Putamen (tissue), 1 donor: ENCODE measurements at regions not wholly inside any gene's neighbourhood (a gene's known extent, or its start where the extent isn't known, plus 50 kb on each side); places are given as distances from the start of the nearest gene placed in this dataset.

ENCODE experiments used
- DNase-seq: peaks from one replicate; pipeline ENCODE4 v3.0.0-alpha.2; 2016; ENCODE audit warnings: low spot score

- peak; percentile 39 for DNase-seq
Measured at GRCh38 chr1:58430421-58431275, 115.9 kb downstream of the OMA1 start.

DNA sequence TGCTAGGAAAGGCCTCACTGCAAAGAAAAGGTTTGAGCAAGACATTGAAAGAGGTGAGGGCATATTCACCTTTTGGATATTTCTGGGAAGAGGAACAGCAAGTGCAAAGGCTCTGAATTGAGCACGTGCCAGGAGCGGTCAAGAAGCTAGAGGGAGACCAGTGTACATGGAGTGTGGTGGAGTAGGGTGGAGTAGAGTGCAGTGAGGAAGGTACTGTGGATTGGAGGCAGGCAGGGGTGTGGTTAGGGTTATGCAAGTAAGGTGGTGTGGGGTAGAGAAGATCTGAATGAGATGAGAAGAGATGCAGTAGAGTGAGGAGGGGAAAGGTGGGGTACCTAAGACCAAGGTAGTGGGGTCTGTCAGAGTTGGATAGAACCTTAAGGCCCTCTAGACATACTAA is 119.6 kb downstream of the OMA1 start:
- no peak for DNase-seq

GRCh38 chr1:58422436-58422835 is 124.1 kb downstream of the OMA1 start:
- no peak for DNase-seq

GRCh38 chr1:58418283-58419228 is 128.0 kb downstream of the OMA1 start:
- no peak for DNase-seq

DNA sequence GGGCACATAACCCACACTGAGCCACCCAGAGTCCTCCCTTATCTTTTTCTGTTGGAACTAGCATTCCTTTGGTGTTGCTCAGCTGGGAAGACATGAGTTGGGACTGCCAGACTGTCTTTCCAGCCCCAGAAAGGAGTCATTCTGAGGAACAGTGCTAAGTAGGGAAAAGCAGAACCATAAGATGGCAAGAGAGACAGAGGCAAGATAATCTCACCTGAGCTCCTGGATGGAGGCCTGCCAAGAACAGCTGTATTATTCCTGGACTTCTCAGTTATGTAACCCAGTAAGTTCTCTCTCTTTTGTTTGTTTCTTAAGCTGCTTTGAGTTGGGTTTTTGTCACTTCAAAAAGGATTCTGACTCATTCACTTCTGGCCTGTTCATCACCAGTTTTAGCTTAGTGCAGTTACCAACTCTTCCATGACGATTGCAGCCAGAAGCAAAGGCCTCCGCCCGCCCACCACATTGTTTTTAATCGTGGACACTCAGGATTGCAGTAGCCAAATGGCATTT is 134.4 kb downstream of the OMA1 start:
- DNase-seq = no peak

DNA sequence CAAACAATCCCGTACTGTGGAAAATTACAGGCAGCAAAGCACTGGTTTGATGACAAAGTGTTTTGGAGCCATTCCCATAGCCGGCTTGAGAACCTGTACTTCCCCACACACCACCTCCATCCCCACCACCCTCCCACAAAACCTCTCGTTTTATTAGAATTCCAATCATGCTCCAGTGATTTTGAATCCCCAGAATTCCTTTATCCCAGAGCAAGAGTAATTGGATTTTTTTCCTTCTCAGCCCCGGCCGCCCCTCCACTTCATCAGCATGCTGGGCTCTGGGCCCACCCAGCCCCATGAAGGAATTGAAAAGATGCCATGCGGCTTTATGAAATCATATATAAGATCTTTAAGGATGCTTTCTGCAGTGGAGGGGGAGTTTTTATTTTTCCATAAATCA is 136.6 kb downstream of the OMA1 start:
- DNase-seq = no peak

- DNase-seq = no peak
Measured at GRCh38 chr1:58409336-58409735, 137.2 kb downstream of the OMA1 start.

- no peak for DNase-seq
Measured at GRCh38 chr1:58406301-58407071, 140.0 kb downstream of the OMA1 start.

DNA sequence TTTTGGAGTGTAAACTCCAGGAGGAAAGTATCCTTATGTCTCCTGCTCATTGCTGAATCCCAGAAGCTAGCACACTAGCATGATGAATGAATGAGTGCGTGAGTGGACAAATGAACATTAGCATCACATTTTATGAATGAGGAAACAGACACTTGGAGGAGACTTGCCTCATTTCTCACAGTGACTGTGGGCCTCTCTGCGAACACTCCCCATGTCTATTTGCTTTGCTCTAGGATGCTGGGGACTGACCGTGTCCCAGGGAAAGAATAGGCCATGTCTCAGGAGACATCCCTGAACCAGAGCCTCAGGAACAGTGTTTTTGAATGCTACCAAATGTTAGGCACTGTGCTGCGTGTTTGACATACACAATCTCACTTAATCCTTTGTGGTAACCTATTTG is 140.9 kb downstream of the OMA1 start:
- DNase-seq = no peak

GRCh38 chr1:58403894-58404293 is 142.6 kb downstream of the OMA1 start:
- no peak for DNase-seq

- no peak for DNase-seq
Measured at GRCh38 chr1:58402444-58402843, 144.1 kb downstream of the OMA1 start.

DNA sequence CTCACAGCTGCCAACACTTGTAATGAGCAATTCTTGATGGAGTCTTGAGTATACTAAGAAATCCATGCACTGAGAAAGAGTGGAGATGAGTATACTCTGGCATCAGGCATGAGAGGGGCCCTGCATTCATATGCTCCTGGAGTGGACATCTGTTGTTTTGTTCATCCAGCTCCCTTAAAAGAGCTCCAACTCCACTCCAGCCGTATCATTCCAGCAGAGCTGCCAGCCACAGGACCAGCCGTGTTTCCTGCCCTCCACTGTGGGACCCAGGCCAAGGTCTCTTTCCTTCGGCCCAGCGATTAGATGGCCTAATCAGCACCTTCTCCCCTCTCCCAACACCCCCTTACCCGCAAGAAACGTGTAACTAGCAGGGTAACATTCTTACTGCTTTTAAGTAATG is 144.5 kb downstream of the OMA1 start:
- DNase-seq = no peak

- no peak for DNase-seq
Measured at GRCh38 chr1:58399176-58399575, 147.3 kb downstream of the OMA1 start.

- DNase-seq = no peak
Measured at GRCh38 chr1:58398714-58399113, 147.8 kb downstream of the OMA1 start.

GRCh38 chr1:58397187-58397820 is 149.2 kb downstream of the OMA1 start:
- no peak for DNase-seq

- DNase-seq = no peak
Measured at GRCh38 chr1:58396150-58396549, 150.4 kb downstream of the OMA1 start.

DNA sequence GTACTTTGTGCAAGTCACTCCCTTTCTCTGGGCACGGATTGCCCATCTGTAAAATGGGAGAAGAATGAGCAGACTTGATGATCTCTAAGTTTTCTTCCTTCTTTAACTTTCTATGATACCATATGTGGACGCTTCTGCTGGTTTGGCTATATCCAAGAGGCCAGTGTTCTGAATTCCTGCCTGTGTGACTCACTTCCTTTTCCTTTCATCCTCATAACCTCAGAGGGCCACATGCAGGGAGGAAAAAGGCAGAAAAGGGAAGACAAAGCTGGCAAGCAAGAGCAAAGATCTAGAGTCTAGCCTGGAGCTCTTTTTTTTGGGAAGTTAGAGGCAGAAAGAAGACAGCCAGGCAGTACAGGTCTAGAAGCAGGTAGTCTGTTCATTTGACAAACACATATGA is 151.2 kb downstream of the OMA1 start:
- DNase-seq = no peak

DNA sequence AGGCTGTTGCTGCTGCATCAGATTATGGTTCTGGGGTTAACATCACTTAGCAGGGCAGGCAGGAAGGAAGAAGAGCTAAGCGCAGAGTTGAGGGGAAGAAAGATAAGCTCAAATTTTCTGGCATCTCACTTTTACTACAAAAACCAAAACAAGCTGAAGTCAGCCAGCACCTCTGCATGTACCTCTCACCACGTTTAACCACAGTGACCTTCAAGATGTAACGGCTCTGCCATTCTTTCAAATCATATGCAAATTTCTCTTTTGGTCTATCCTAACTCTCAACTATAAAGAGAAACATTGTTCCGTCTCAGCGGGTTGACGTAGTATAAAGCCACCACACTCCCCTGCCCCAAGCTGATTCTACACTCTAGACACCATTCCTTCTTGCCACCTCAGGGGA is 154.4 kb downstream of the OMA1 start:
- no peak for DNase-seq

DNA sequence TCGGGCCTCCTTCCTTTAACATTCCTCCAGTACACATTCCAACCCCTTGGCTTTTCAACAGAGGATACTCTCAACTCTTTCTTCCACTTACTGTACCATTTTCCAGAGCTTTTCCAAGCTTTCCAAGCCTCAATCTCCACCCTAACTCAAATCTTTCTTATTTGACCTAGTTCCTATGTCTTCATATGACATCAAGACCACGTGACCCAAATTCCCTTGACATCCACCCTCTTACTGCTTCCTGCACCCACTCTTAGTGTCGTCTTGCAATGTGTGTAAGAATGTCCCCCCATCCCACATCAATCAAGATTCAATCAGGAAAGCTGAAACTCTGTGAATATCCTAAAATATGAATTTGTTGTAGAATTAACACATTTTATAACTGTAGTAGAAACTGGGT is 155.0 kb downstream of the OMA1 start:
- peak; percentile 11 for DNase-seq

DNA sequence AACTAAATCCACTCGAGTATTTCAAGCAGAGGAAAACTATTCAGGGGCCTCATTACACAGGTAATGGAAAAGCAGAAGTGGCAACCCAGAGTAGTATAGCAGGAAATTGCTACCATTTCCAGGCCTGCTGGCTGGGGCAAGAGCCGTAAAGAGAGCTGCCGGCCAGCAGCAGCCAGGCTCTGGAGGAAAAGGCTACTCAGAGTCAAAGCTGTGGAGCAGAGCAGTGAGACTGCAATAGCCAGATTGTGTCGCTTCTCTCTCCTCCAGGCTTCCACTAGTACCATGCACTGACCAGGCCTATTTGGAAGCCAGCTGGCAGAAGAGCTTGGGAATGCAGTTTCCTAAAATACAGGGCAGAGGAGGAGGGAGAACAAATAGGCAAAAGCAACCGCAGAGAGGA is 155.5 kb downstream of the OMA1 start:
- DNase-seq = no peak

- DNase-seq = no peak
Measured at GRCh38 chr1:58390091-58390490, 156.4 kb downstream of the OMA1 start.

DNA sequence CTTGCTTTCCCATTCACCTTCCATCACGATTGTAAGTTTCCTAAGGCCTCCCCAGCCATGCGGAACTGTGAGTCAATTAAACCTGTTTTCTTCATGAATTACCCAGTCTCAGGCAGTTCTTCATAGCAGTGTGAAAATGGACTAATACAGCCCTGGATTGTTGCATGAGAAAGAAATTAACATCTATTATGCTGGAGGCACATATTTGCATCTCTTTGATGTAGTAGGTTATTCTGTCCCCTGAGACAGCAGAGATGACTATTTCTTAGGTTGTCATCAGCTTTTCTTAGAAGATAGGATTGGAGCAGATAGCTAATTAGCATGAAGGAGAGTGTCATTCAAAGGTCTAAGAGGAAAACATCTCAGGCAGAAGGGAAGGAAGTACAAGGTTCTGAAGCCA is 166.2 kb downstream of the OMA1 start:
- DNase-seq = no peak
